ENCODE measurements at regions not wholly inside any gene's neighbourhood (a gene's known extent, or its start where the extent isn't known, plus 50 kb on each side); places are given as distances from the start of the nearest gene placed in this dataset.

GRCh38 chr5:67502951-67503350 is 306.4 kb upstream of the CD180 start:
- ATAC-seq (ENCODE audit: insufficient number of reproducible peaks, low FRiP score, low read depth) (no peak), DNase-seq (ENCODE audit: low spot score) (no peak)
- H3K9me3 ChIP-seq: peaks cover 11% of the 10 kb centered on the region
- no peaks in the 10 kb centered on the region for H3K4me1 ChIP-seq (ENCODE audit: control insufficient read depth in 1 of 2, low read depth in 2 of 2)
- no peak for TF ChIP-seq CTCF (IDR thresholded peaks at IDR 0.05)
- no peaks in the 10 kb centered on the region for H3K27me3 ChIP-seq (replicated peaks; ENCODE audit: insufficient read depth)
- no peak overlapping the region for H3K4me3 ChIP-seq
- H3K27ac ChIP-seq: no peak overlapping the region
- no peaks in the 10 kb centered on the region for H3K36me3 ChIP-seq

- TF ChIP-seq CTCF (IDR thresholded peaks at IDR 0.05): no peak
- Histone ChIP-seq H3K36me3 (no peaks in the 10 kb centered on the region), H3K9me3 (peaks cover 11% of the 10 kb centered on the region), H3K4me3 (no peak overlapping the region), H3K27me3 (replicated peaks; ENCODE audit: insufficient read depth) (no peaks in the 10 kb centered on the region), H3K4me1 (ENCODE audit: control insufficient read depth in 1 of 2, low read depth in 2 of 2) (peaks cover 0 to 7% of the 10 kb centered on the region in 2 donors), H3K27ac (no peak overlapping the region)
- no peak for DNase-seq (ENCODE audit: low spot score)
- no peak for ATAC-seq (ENCODE audit: insufficient number of reproducible peaks, low FRiP score, low read depth)
Observed at GRCh38 chr5:67496051-67496450, 299.5 kb upstream of the CD180 start.

GRCh38 chr5:67495072-67495471 is 298.5 kb upstream of the CD180 start:
- DNase-seq (ENCODE audit: low spot score) (no peak), ATAC-seq (ENCODE audit: insufficient number of reproducible peaks, low FRiP score, low read depth) (no peak)
- no peak overlapping the region for H3K27ac ChIP-seq

GRCh38 chr5:67494186-67494855 is 297.7 kb upstream of the CD180 start:
- TF ChIP-seq CTCF (IDR thresholded peaks at IDR 0.05): no peak
- no peak for ATAC-seq (ENCODE audit: insufficient number of reproducible peaks, low FRiP score, low read depth)
- Histone ChIP-seq H3K9me3 (peaks cover under 1% of the 10 kb centered on the region), H3K27me3 (replicated peaks; ENCODE audit: insufficient read depth) (no peaks in the 10 kb centered on the region), H3K4me1 (ENCODE audit: control insufficient read depth in 1 of 2, low read depth in 2 of 2) (peaks cover 0 to 7% of the 10 kb centered on the region in 2 donors), H3K4me3 (no peak overlapping the region), H3K36me3 (no peaks in the 10 kb centered on the region), H3K27ac (no peak overlapping the region)
- DNase-seq (ENCODE audit: low spot score): no peak

More at GRCh38 chr5:67495072-67495471, 298.5 kb upstream of the CD180 start:
- Histone ChIP-seq H3K27me3 (replicated peaks; ENCODE audit: insufficient read depth) (no peaks in the 10 kb centered on the region), H3K4me3 (no peak overlapping the region), H3K9me3 (peaks cover 6% of the 10 kb centered on the region), H3K4me1 (ENCODE audit: control insufficient read depth in 1 of 2, low read depth in 2 of 2) (peaks cover 0 to 7% of the 10 kb centered on the region in 2 donors), H3K36me3 (no peaks in the 10 kb centered on the region)
- no peak for TF ChIP-seq CTCF (IDR thresholded peaks at IDR 0.05)

GRCh38 chr5:67493676-67494075 is 297.1 kb upstream of the CD180 start:
- Histone ChIP-seq H3K27ac (no peak overlapping the region), H3K4me1 (ENCODE audit: control insufficient read depth in 1 of 2, low read depth in 2 of 2) (peaks cover 0 to 7% of the 10 kb centered on the region in 2 donors), H3K9me3 (no peaks in the 10 kb centered on the region), H3K36me3 (no peaks in the 10 kb centered on the region), H3K27me3 (replicated peaks; ENCODE audit: insufficient read depth) (no peaks in the 10 kb centered on the region), H3K4me3 (no peak overlapping the region)
- TF ChIP-seq CTCF (IDR thresholded peaks at IDR 0.05): peak; percentile 18
- DNase-seq (ENCODE audit: low spot score) (no peak), ATAC-seq (ENCODE audit: insufficient number of reproducible peaks, low FRiP score, low read depth) (peak; percentile 43)
